ENCODE measurements at regions not wholly inside any gene's neighbourhood (a gene's known extent, or its start where the extent isn't known, plus 50 kb on each side); places are given as distances from the start of the nearest gene placed in this dataset.

DNA sequence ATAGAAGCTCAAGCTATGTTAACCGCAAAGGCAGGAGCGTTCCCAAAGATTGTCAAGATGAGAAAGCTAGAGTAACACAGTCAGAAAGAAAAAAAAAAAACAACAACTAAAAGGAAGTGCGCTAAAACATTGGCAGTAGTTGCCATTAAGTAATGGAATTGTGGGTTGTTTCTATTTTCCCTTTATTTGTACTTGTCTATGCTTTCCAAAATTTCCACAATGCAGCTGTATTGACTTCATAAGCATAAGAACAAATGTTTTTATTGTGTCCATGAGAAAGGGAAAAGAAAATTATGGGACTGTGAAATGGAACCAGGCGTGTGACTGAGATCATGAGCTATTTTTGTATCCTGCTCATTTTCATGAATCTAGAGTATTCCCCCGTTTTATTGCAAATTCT, 153.4 kb downstream of the TMEM114 start:
- TF ChIP-seq, protein P1, sequence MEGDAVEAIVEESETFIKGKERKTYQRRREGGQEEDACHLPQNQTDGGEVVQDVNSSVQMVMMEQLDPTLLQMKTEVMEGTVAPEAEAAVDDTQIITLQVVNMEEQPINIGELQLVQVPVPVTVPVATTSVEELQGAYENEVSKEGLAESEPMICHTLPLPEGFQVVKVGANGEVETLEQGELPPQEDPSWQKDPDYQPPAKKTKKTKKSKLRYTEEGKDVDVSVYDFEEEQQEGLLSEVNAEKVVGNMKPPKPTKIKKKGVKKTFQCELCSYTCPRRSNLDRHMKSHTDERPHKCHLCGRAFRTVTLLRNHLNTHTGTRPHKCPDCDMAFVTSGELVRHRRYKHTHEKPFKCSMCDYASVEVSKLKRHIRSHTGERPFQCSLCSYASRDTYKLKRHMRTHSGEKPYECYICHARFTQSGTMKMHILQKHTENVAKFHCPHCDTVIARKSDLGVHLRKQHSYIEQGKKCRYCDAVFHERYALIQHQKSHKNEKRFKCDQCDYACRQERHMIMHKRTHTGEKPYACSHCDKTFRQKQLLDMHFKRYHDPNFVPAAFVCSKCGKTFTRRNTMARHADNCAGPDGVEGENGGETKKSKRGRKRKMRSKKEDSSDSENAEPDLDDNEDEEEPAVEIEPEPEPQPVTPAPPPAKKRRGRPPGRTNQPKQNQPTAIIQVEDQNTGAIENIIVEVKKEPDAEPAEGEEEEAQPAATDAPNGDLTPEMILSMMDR (IDR thresholded peaks at IDR 0.05; ENCODE audit: extremely low read depth, insufficient read depth, missing control alignments), result no peak
- DNase-seq (ENCODE audit: low spot score), result no peak
- in situ Hi-C loops (cut with MboI; ENCODE audit: low pct_unique_long_range_greater_than_20kb, low sequenced_read_pairs, unreplicated experiment), result no loop called here

DNA sequence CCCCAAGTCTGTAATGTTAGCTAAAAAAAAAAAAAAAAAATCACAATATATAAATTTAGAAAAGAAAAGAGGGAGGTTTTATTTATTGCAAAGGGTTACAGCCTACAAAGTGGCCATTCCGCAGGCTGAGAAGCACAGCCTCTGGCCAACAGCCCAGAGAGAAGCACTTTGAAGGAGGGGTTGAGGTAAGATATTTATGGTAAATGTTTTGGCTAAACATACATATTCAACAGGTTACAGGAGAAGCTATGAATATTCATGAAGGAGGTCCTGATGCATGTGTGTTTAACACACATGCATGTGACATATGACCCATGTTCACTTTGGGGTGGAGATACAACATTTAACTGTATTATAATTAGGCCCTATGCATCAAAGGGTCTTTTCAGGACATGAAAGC, 158.5 kb downstream of the TMEM114 start:
- TF ChIP-seq, protein P1 (IDR thresholded peaks at IDR 0.05; ENCODE audit: extremely low read depth, insufficient read depth, missing control alignments), result no peak
- no peak for DNase-seq (ENCODE audit: low spot score)
- in situ Hi-C loops (cut with MboI; ENCODE audit: low pct_unique_long_range_greater_than_20kb, low sequenced_read_pairs, unreplicated experiment), result no loop called here

DNA sequence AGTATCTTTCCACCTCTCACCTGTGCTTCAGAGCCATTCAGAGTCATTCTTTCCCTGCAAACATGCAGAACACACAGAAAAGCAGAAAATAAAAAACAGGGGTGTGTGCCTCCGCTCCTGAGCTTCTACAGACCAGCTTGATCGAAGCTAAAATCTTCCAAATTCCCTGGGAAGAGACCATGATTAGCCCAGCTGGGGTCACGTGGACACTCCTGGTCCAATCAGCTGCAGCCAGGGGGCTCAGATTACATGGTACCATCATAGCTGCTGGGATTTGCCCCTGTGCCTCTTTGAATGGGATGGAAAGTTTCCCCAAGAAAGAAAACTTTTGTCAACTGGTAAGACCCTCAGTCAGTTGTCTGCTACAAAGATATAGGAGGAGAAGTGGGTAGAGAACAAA, 159.9 kb downstream of the TMEM114 start:
- TF ChIP-seq, protein P1 (IDR thresholded peaks at IDR 0.05; ENCODE audit: extremely low read depth, insufficient read depth, missing control alignments), result no peak
- no peak for DNase-seq (ENCODE audit: low spot score)
- in situ Hi-C loops (cut with MboI; ENCODE audit: low pct_unique_long_range_greater_than_20kb, low sequenced_read_pairs, unreplicated experiment), result no loop called here

DNA sequence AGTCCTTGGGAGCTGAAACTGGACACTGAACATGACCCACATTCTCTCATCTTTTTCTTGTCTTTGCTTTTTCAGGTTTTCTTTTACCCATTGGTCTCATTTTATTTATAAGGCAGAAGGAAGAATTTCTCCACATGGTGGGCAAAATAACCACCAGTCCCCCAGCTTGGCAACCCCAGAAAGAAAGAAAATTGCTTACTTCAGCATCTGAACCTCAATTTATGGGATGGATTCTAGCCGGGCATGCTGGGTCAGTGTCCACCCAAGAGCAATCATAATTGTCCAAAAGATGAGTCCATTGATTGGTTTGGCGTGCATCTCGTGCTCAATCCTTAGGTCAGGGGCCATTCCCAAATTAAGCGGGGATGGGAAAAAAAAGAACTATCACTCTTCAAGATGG, 163.7 kb downstream of the TMEM114 start:
- TF ChIP-seq, protein P1 (IDR thresholded peaks at IDR 0.05; ENCODE audit: extremely low read depth, insufficient read depth, missing control alignments), result no peak
- in situ Hi-C loops (cut with MboI; ENCODE audit: low pct_unique_long_range_greater_than_20kb, low sequenced_read_pairs, unreplicated experiment), result no loop called here
- no peak for DNase-seq (ENCODE audit: low spot score)

DNA sequence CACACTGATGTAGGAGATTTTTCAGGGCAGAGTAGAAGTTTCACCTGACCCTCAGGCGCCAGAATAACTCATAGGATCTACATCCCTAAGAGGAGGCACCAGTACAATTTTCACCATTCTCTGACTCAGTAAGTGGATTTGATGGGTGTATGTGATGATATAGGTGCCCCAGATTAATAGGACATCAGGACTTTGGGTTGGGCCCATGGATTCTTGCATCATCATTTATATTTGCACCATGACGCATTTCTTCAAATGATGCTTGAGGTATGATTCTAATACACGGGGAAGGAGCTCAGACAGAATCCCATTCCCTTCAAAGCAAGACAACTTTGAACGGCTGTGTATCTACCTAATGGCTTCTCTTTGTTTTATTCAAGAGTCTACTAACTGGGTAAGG, 173.2 kb downstream of the TMEM114 start:
- TF ChIP-seq, protein P1 (IDR thresholded peaks at IDR 0.05; ENCODE audit: extremely low read depth, insufficient read depth, missing control alignments), result no peak
- no peak for DNase-seq (ENCODE audit: low spot score)
- in situ Hi-C loops (cut with MboI; ENCODE audit: low pct_unique_long_range_greater_than_20kb, low sequenced_read_pairs, unreplicated experiment), result no loop called here

DNA sequence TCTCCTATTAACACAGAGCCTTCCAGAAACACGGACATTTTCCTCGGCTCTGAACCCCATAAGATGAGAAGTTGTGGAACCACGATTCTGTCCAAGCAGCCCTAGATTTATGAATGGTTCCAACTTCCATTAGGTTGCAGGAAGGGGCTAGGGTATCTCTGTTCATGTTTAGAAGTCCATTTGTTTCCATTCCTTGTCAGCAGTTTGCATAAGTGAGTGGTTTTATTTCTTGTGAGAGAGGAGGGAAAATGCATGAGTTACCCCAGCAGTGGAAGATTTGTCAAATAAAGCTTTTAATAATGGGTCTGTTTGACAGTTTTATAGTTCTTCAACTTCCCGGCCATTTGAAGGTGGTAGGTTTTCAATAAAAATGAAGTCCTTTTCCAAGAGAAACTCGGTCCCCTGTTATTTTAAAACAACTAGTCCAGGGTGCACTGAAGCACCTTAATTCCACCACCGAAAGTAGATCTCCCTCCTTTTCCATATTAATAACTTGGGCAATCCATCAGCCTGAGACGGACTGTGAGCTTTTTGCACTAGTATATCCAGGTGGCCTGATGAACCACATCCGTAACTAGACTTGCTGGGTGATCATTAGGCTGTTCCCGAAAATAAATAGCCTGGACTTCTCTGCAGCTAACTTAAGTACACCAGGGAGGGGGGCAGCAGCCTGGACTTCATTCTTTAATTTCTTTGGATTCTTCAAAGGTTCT, 181.3 kb downstream of the TMEM114 start:
- no peak for DNase-seq (ENCODE audit: low spot score)
- in situ Hi-C loops (cut with MboI; ENCODE audit: low pct_unique_long_range_greater_than_20kb, low sequenced_read_pairs, unreplicated experiment), result no loop called here
- TF ChIP-seq, protein P1 (IDR thresholded peaks at IDR 0.05; ENCODE audit: extremely low read depth, insufficient read depth, missing control alignments), result no peak

Data from GM13977 (cell line).